CD4-positive, alpha-beta memory T cell (primary cell): ENCODE measurements at regions not wholly inside any gene's neighbourhood (a gene's known extent, or its start where the extent isn't known, plus 50 kb on each side); places are given as distances from the start of the nearest gene placed in this dataset. TPM values are rescaled to one million over a fixed set of nuclear protein-coding genes. Genes with fewer than 3 reads are reported as not detected.

Experiments
- CTCF ChIA-PET: fragments of 350-600 bp; sonication (Branson Sonifier 250); formaldehyde crosslinking; loops from one replicate; lab custom pipeline; 2021; ENCODE audit warnings: inconsistent platforms; ENCODE audit not compliant: partially characterized antibody; lab: Charles Lee
- POLR2A ChIA-PET: fragments of 350-600 bp; sonication (Branson Sonifier 250); formaldehyde crosslinking; loops from one replicate; lab custom pipeline; 2021; ENCODE audit not compliant: partially characterized antibody; lab: Charles Lee
- DNase-seq, 5 donors: peaks; one replicate each; pipeline versions ENCODE4 v3.0.0 to v3.0.0-alpha.2; 2020 to 2022; ENCODE audit warnings: mixed read lengths in 1 of 5
- H3K27ac ChIP-seq: one replicate; pipeline ENCODE4 v1.7.0; 2013; ENCODE audit warnings: low read depth, low read length
- H3K27me3 ChIP-seq: 2 replicates; pipeline ENCODE4 v1.7.0; 2013; ENCODE audit warnings: mild to moderate bottlenecking, low read length, moderate library complexity; ENCODE audit not compliant: insufficient read depth
- H3K36me3 ChIP-seq: 2 replicates; pipeline ENCODE4 v1.7.0; 2013; ENCODE audit warnings: mild to moderate bottlenecking, low read length, moderate library complexity; ENCODE audit not compliant: insufficient read depth
- H3K4me1 ChIP-seq: 2 replicates; pipeline ENCODE4 v1.7.0; 2013; ENCODE audit warnings: mild to moderate bottlenecking, low read length, moderate library complexity; ENCODE audit not compliant: insufficient read depth
- H3K4me3 ChIP-seq, 2 donors: one replicate each; pipeline ENCODE4 v1.7.0; 2013; ENCODE audit warnings: low read length in 2 of 2, mild to moderate bottlenecking in 1 of 2
- H3K9me3 ChIP-seq, 2 donors: one replicate each; pipeline ENCODE4 v1.7.0; 2013; ENCODE audit warnings: low read length in 2 of 2, control low read depth in 1 of 2; ENCODE audit not compliant: control insufficient read depth in 1 of 2
- H3K27ac Mint-ChIP-seq, 7 donors: one replicate each; pipeline ENCODE4 v1.8.0; 2020 to 2021; ENCODE audit warnings: mixed read lengths in 7 of 7, mild to moderate bottlenecking in 6 of 7, inconsistent platforms in 3 of 7, moderate library complexity in 3 of 7
- H3K27me3 Mint-ChIP-seq, 2 donors: one replicate each; pipeline ENCODE4 v1.8.0; 2020 to 2021; ENCODE audit warnings: mixed read lengths in 2 of 2
- H3K36me3 Mint-ChIP-seq, 2 donors: one replicate each; pipeline ENCODE4 v1.8.0; 2020 to 2021; ENCODE audit warnings: mixed read lengths in 2 of 2, inconsistent platforms in 1 of 2, mild to moderate bottlenecking in 1 of 2
- H3K4me1 Mint-ChIP-seq, 4 donors: one replicate each; pipeline ENCODE4 v1.8.0; 2020 to 2021; ENCODE audit warnings: mixed read lengths in 4 of 4, mild to moderate bottlenecking in 1 of 4
- H3K4me3 Mint-ChIP-seq, 8 donors: one replicate each; pipeline ENCODE4 v1.8.0; 2020 to 2021; ENCODE audit warnings: mixed read lengths in 8 of 8, mild to moderate bottlenecking in 7 of 8, moderate library complexity in 6 of 8, inconsistent platforms in 3 of 8
- H3K9me3 Mint-ChIP-seq, 8 donors: one replicate each; pipeline ENCODE4 v1.8.0; 2020 to 2021; ENCODE audit warnings: mixed read lengths in 8 of 8, mild to moderate bottlenecking in 5 of 8, inconsistent platforms in 3 of 8, moderate library complexity in 1 of 8
- intact Hi-C: fragments of 100-400 bp; cut with micrococcal nuclease; formaldehyde crosslinking; loops from one replicate; pipeline ENCODE4 v1.15.1; 2023
- microRNA-seq: library from miRNA; unstranded; fragments of <30 nt; microRNA quantifications from one replicate; pipeline ENCODE4 v1.2.0, GENCODE V29; 2021; ENCODE audit warnings: borderline replicate concordance, borderline number of aligned reads, borderline microRNAs expressed, mixed read lengths

DNA sequence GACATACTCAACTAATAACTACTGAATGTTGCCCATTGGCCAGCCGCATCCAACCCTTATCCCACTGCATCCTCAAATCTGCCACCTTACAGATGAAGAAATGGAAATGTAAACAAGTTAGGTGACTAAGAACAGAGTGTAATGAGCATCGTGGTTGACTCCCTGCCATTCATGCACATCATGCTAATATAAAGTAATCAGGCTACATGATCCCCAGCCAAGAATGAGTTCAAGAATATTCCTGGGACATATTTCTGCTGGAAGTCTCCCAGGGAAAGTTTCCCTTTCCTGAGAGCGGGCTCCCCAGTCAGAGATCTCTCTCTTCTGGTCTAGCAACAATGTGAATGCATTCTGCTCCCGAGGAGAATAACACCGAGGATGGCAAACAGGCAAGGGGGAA, 55.9 kb upstream of the SERP2 start:
- Mint-ChIP-seq H3K9me3 (peaks cover 0 to 3% (median 0%) of the 10 kb centered on the region in 8 donors), H3K27me3 (peaks cover 8 to 20% of the 10 kb centered on the region in 2 donors), H3K4me1 (no peaks in the 10 kb centered on the region), H3K4me3 (no peak overlapping the region), H3K36me3 (no peaks in the 10 kb centered on the region), H3K27ac (no peak overlapping the region)
- no peaks in the 10 kb centered on the region for H3K4me1 ChIP-seq
- H3K27ac ChIP-seq: no peak overlapping the region
- no peak for DNase-seq
- CTCF ChIA-PET: no interaction called here
- intact Hi-C loops: no loop called here
- no peaks in the 10 kb centered on the region for H3K36me3 ChIP-seq
- no peaks in the 10 kb centered on the region for H3K27me3 ChIP-seq
- H3K4me3 ChIP-seq: no peak overlapping the region
- POLR2A ChIA-PET: no interaction called here
- H3K9me3 ChIP-seq: no peaks in the 10 kb centered on the region

GRCh38 chr13:44318161-44318560, 55.5 kb upstream of the SERP2 start:
- Histone ChIP-seq H3K36me3 (no peaks in the 10 kb centered on the region), H3K27ac (no peak overlapping the region), H3K4me1 (no peaks in the 10 kb centered on the region), H3K4me3 (no peak overlapping the region), H3K27me3 (no peaks in the 10 kb centered on the region), H3K9me3 (no peaks in the 10 kb centered on the region)
- H3K4me1 Mint-ChIP-seq: no peaks in the 10 kb centered on the region
- H3K4me3 Mint-ChIP-seq: no peak overlapping the region
- H3K9me3 Mint-ChIP-seq: peaks cover 0 to 3% (median 0%) of the 10 kb centered on the region in 8 donors
- intact Hi-C loops: no loop called here
- POLR2A ChIA-PET: no interaction called here
- DNase-seq: no peak
- CTCF ChIA-PET: no interaction called here
- no peak overlapping the region for H3K27ac Mint-ChIP-seq
- no peaks in the 10 kb centered on the region for H3K36me3 Mint-ChIP-seq
- peaks cover 7 to 18% of the 10 kb centered on the region in 2 donors for H3K27me3 Mint-ChIP-seq

DNA sequence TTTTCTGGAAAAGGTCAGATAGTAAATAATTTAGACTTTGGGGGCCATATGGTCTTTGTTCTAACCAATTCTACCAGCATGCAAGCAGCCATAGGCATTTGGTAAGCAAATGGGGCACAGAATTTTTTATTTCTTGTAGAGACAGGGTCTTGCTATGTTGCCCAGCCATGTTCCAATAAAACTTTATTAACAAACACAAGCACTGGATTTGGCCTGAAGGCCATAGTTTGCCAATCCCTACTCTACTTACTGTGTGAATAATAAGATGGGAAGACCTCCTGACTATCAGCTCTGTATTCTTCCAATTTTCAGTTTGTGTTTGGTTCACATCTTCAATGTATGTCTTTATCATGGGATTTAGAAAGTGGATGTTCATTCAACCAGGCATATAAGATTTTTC, 53.0 kb upstream of the SERP2 start:
- Mint-ChIP-seq H3K36me3 (no peaks in the 10 kb centered on the region), H3K9me3 (peaks cover 0 to 3% (median 0%) of the 10 kb centered on the region in 8 donors), H3K27me3 (peaks cover 2 to 14% of the 10 kb centered on the region in 2 donors), H3K4me1 (no peaks in the 10 kb centered on the region), H3K27ac (no peak overlapping the region), H3K4me3 (no peak overlapping the region)
- DNase-seq: no peak
- CTCF ChIA-PET: no interaction called here
- no peak overlapping the region for H3K4me3 ChIP-seq
- H3K4me1 ChIP-seq: no peaks in the 10 kb centered on the region
- H3K27me3 ChIP-seq: no peaks in the 10 kb centered on the region
- H3K36me3 ChIP-seq: no peaks in the 10 kb centered on the region
- intact Hi-C loops: no loop called here
- no peak overlapping the region for H3K27ac ChIP-seq
- POLR2A ChIA-PET: no interaction called here
- no peaks in the 10 kb centered on the region for H3K9me3 ChIP-seq

DNA sequence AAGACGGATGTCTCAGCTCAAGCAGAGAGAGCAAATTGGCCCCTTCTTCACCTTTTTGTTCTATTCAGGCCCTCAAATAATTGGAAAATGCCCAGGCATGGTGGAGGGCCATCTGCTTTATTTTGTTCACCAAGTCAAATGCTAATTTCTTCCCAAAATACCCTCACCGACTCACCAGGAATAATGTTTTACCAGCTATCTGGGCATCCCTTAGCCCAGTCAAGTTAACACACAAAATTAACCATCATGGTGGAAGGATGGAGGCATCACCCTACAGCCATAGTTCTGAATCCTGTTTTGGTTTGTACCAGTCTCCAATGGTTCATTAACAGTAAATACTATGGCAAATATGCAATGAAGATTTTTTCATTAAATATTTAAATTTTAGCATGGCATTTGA, 51.7 kb upstream of the SERP2 start:
- CTCF ChIA-PET: no interaction called here
- POLR2A ChIA-PET: no interaction called here
- intact Hi-C loops: no loop called here
- Mint-ChIP-seq H3K4me3 (no peak overlapping the region), H3K9me3 (peaks cover 0 to 3% (median 0%) of the 10 kb centered on the region in 8 donors), H3K4me1 (no peaks in the 10 kb centered on the region), H3K27me3 (peaks cover 0 to 16% of the 10 kb centered on the region in 2 donors), H3K27ac (no peak overlapping the region), H3K36me3 (no peaks in the 10 kb centered on the region)
- Histone ChIP-seq H3K4me3 (no peak overlapping the region), H3K27me3 (no peaks in the 10 kb centered on the region), H3K27ac (no peak overlapping the region), H3K36me3 (no peaks in the 10 kb centered on the region), H3K9me3 (no peaks in the 10 kb centered on the region), H3K4me1 (no peaks in the 10 kb centered on the region)
- no peak for DNase-seq

DNA sequence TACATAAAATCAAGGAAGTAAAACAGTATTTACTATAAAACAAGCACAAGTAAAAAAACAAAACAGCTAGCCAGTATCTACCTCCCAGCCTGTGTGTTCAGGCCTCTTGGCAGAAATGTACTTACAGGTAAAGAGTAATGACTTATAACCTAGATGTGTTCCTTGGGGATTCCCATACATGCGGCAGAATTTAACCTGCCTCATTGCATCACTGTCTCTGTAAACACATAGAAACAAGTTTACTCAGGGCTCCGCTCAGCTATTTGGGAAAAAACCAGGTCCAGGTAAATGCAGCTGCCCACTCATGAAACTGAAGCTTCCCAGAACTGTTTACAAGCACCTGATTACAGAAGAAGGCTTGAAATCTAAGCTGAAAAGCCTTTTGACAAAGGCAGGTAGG, 50.7 kb upstream of the SERP2 start:
- Mint-ChIP-seq H3K27ac (no peak overlapping the region), H3K36me3 (no peaks in the 10 kb centered on the region)

GRCh38 chr13:44323754-44324153, 49.9 kb upstream of the SERP2 start:
- Histone ChIP-seq H3K9me3 (no peaks in the 10 kb centered on the region), H3K27ac (no peak overlapping the region), H3K36me3 (no peaks in the 10 kb centered on the region), H3K4me3 (no peak overlapping the region), H3K27me3 (no peaks in the 10 kb centered on the region), H3K4me1 (no peaks in the 10 kb centered on the region)
- ChIA-PET POLR2A (no interaction called here), CTCF (no interaction called here)
- Mint-ChIP-seq H3K4me3 (no peak overlapping the region), H3K36me3 (no peaks in the 10 kb centered on the region), H3K4me1 (no peaks in the 10 kb centered on the region), H3K9me3 (peaks cover 0 to 6% (median 2%) of the 10 kb centered on the region in 8 donors), H3K27me3 (peaks cover 4 to 17% of the 10 kb centered on the region in 2 donors), H3K27ac (no peak overlapping the region)
- intact Hi-C loops: no loop called here
- no peak for DNase-seq

More for the DNA sequence above, 50.7 kb upstream of the SERP2 start:
- Mint-ChIP-seq H3K4me3 (no peak overlapping the region), H3K9me3 (peaks cover 0 to 5% (median under 1%) of the 10 kb centered on the region in 8 donors), H3K27me3 (peaks cover 2 to 14% of the 10 kb centered on the region in 2 donors), H3K4me1 (no peaks in the 10 kb centered on the region)
- CTCF ChIA-PET: no interaction called here
- no peaks in the 10 kb centered on the region for H3K4me1 ChIP-seq
- no peaks in the 10 kb centered on the region for H3K27me3 ChIP-seq
- H3K9me3 ChIP-seq: no peaks in the 10 kb centered on the region
- POLR2A ChIA-PET: no interaction called here
- no peak for DNase-seq
- intact Hi-C loops: no loop called here
- H3K36me3 ChIP-seq: no peaks in the 10 kb centered on the region
- H3K27ac ChIP-seq: no peak overlapping the region
- no peak overlapping the region for H3K4me3 ChIP-seq

Small RNA genes lying in the stretch of these regions (microRNA-seq; reads per million reads assigned to microRNA genes)
- not detected for gene MIR8079
